Renal cortex interstitium (tissue), 11 donors: ENCODE measurements at regions not wholly inside any gene's neighbourhood (a gene's known extent, or its start where the extent isn't known, plus 50 kb on each side); places are given as distances from the start of the nearest gene placed in this dataset.
A peak's percentile ranks its signal among the peaks of the same experiment; 100 is the strongest.
"Not testable (repeated sequence)": the region's sequence is repeated elsewhere in the genome, so short reads cannot be mapped to it uniquely, and the experiment has no call there.

ENCODE experiments used
- DNase-seq, 11 donors: peaks; one replicate each; pipeline ENCODE4 v3.0.0-alpha.2; 2013; ENCODE audit warnings: low read depth in 9 of 11, low spot score in 4 of 11; ENCODE audit errors: extremely low read depth in 1 of 11

- no peak for DNase-seq
Measured at GRCh38 chr12:67885375-67886169, 103.7 kb upstream of the IFNG-AS1 start.

- no peak for DNase-seq
Measured at GRCh38 chr12:67887065-67887464, 102.2 kb upstream of the IFNG-AS1 start.

GRCh38 chr12:67889931-67890330 lies 99.3 kb upstream of the IFNG-AS1 start:
- no peak for DNase-seq

GRCh38 chr12:67890726-67891258 lies 98.5 kb upstream of the IFNG-AS1 start:
- DNase-seq: no peak

GRCh38 chr12:67891596-67891995 lies 97.7 kb upstream of the IFNG-AS1 start:
- no peak for DNase-seq

- no peak for DNase-seq
Measured at GRCh38 chr12:67892259-67893021, 96.8 kb upstream of the IFNG-AS1 start.

GRCh38 chr12:67893022-67893580 lies 96.1 kb upstream of the IFNG-AS1 start:
- peak in 8 of 11 donors; percentile 12 to 54 (median 28) for DNase-seq

GRCh38 chr12:67900418-67900817 lies 88.8 kb upstream of the IFNG-AS1 start:
- not testable (repeated sequence) for DNase-seq

GRCh38 chr12:67909091-67909531 lies 80.1 kb upstream of the IFNG-AS1 start:
- no peak for DNase-seq

GRCh38 chr12:67909681-67910080 lies 79.6 kb upstream of the IFNG-AS1 start:
- DNase-seq: no peak

GRCh38 chr12:67910360-67911274 lies 78.6 kb upstream of the IFNG-AS1 start:
- no peak for DNase-seq

- DNase-seq: no peak
Measured at GRCh38 chr12:67911275-67911600, 78.0 kb upstream of the IFNG-AS1 start.

- DNase-seq: no peak
Measured at GRCh38 chr12:67911789-67912188, 77.5 kb upstream of the IFNG-AS1 start.

GRCh38 chr12:67915335-67915851 lies 73.9 kb upstream of the IFNG-AS1 start:
- no peak for DNase-seq

- DNase-seq: no peak
Measured at GRCh38 chr12:67916266-67916970, 72.8 kb upstream of the IFNG-AS1 start.

- DNase-seq: no peak
Measured at GRCh38 chr12:67917811-67918210, 71.4 kb upstream of the IFNG-AS1 start.

- no peak for DNase-seq
Measured at GRCh38 chr12:67918441-67918840, 70.8 kb upstream of the IFNG-AS1 start.

- DNase-seq: no peak
Measured at GRCh38 chr12:67919406-67919805, 69.8 kb upstream of the IFNG-AS1 start.
